ENCODE measurements at regions not wholly inside any gene's neighbourhood (a gene's known extent, or its start where the extent isn't known, plus 50 kb on each side); places are given as distances from the start of the nearest gene placed in this dataset.

DNA sequence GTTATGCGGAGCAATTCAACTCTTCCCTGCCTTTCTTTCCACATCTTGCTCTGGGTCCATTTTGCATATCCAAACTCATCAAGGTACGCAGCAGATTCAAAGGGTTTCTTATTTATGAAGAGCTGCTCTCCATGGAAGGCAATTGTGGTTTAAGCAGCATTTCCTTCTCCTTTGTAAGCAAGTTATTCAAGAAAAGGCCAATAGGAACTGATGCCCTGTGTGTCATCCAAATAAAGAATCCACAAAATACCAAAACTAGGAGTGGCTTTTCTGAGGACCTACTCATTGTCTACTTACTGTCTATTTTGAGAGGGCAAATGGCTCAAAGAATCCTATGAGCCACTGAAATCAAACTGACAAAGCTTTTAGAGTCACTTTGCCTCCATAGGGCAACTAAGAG is 253.1 kb downstream of the PTEN start:
- H3K9me3 ChIP-seq (ENCODE audit: low read depth): no peaks in the 10 kb centered on the region
- TF ChIP-seq, protein P1, sequence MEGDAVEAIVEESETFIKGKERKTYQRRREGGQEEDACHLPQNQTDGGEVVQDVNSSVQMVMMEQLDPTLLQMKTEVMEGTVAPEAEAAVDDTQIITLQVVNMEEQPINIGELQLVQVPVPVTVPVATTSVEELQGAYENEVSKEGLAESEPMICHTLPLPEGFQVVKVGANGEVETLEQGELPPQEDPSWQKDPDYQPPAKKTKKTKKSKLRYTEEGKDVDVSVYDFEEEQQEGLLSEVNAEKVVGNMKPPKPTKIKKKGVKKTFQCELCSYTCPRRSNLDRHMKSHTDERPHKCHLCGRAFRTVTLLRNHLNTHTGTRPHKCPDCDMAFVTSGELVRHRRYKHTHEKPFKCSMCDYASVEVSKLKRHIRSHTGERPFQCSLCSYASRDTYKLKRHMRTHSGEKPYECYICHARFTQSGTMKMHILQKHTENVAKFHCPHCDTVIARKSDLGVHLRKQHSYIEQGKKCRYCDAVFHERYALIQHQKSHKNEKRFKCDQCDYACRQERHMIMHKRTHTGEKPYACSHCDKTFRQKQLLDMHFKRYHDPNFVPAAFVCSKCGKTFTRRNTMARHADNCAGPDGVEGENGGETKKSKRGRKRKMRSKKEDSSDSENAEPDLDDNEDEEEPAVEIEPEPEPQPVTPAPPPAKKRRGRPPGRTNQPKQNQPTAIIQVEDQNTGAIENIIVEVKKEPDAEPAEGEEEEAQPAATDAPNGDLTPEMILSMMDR (IDR thresholded peaks at IDR 0.05; ENCODE audit: low read depth, low read length): no peak
- no peaks in the 10 kb centered on the region for H3K27me3 ChIP-seq
- H3K36me3 ChIP-seq: no peaks in the 10 kb centered on the region
- H3K4me1 ChIP-seq (ENCODE audit: low read depth): no peaks in the 10 kb centered on the region
- no peak for DNase-seq (ENCODE audit: low read depth in 1 of 2, low spot score in 1 of 2)
- no peak overlapping the region for H3K27ac ChIP-seq
- H3K4me3 ChIP-seq: no peak overlapping the region

DNA sequence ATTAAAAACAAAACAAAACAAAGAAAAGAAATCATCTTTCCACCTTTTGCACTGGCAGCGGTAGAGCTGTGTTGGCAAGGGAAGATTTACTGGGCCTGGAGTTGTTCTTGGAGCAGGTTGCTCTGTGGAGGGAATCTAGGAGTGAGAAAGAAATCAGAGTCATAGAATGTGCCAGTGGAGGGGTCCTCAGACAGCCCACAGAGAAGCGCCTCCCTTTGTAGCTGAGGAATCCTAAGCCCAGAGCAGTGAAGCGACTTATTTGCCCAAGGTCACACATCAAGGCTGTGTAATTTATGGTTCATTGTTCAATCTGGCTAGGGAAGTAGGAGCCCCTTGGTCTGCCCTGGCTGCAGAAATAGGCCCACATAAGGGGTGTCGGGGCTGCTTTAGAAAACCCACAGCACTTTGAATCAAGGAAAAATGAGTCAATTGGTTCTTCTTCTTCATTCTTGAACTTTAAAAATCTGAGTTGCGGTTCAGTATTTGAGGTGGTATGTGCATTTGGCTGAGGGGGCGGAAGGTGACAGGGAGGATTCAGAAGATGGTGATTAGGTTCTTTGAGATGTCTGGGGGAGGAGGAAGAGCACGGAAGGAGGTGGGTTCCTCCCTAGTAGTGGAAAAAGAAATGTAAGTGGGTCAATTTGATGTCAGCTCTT is 253.7 kb downstream of the PTEN start:
- H3K4me3 ChIP-seq: no peak overlapping the region
- DNase-seq (ENCODE audit: low read depth in 1 of 2, low spot score in 1 of 2): no peak
- H3K4me1 ChIP-seq (ENCODE audit: low read depth): no peaks in the 10 kb centered on the region
- no peaks in the 10 kb centered on the region for H3K9me3 ChIP-seq (ENCODE audit: low read depth)
- no peak overlapping the region for H3K27ac ChIP-seq
- H3K27me3 ChIP-seq: no peaks in the 10 kb centered on the region
- no peaks in the 10 kb centered on the region for H3K36me3 ChIP-seq
- TF ChIP-seq, protein P1 (IDR thresholded peaks at IDR 0.05; ENCODE audit: low read depth, low read length): no peak

DNA sequence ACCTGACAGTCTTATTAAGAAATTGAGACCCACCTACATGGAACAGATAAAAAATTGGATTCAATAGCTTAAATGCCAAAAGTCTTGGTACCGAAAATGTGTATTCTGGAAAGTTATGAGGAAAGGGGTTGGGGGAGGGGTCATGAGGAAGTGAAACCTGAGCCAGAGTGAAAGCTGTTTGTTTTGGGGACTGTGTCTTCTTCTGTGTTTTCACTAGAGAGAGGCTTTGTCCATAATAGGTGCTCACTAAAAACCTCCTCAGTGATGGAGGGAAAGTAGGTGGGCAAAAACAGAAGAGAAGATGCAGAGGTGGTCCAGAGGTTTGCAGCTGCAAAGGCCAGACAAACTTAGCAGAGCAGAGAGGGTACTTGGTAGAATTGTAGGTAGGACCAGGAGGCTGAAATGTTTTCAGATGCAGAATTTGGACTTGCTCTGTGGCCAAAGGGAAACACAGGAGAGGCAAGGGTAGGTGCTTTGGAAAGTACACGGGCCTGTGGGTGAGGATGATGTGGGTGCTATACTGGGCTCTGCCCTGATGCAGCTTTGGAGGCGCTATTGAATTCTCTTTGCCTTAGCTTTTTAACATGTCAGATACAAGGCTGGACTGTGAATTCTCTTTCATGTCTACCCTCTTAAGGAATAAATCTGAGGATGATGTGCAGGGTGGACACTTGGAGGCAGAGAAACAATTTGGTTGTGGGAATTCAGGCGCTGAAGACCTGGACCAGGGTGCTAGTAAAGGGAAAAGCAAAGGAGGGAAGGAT is 254.6 kb downstream of the PTEN start:
- Histone ChIP-seq H3K27me3 (no peaks in the 10 kb centered on the region), H3K4me3 (no peak overlapping the region), H3K27ac (no peak overlapping the region), H3K36me3 (no peaks in the 10 kb centered on the region), H3K4me1 (ENCODE audit: low read depth) (no peaks in the 10 kb centered on the region), H3K9me3 (ENCODE audit: low read depth) (no peaks in the 10 kb centered on the region)
- TF ChIP-seq, protein P1 (IDR thresholded peaks at IDR 0.05; ENCODE audit: low read depth, low read length): peak; percentile 16
- DNase-seq (ENCODE audit: low read depth in 1 of 2, low spot score in 1 of 2): peak in 1 of 2 donors; percentile 45

DNA sequence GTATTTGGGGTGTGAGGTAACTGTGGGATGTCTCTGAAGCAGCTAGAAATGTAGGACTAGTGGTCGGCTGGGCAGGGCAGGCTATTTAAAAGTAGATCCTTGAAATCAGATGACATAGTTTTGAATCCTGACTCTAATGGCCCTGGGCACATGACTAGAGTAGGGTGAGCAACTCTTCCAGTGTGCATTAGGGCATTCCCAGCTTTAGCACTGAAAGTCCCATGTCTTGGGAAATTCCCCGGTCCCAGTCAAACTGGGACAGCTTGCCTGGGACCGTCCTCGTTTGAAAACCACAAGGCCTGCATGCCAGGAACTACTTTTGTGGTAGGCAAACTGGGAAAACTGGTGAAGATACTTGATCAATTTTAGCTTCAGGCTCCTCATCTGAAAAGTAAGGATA is 255.3 kb downstream of the PTEN start:
- no peaks in the 10 kb centered on the region for H3K4me1 ChIP-seq (ENCODE audit: low read depth)
- no peak overlapping the region for H3K27ac ChIP-seq
- H3K36me3 ChIP-seq: no peaks in the 10 kb centered on the region
- no peak for DNase-seq (ENCODE audit: low read depth in 1 of 2, low spot score in 1 of 2)
- no peaks in the 10 kb centered on the region for H3K27me3 ChIP-seq
- no peaks in the 10 kb centered on the region for H3K9me3 ChIP-seq (ENCODE audit: low read depth)
- no peak overlapping the region for H3K4me3 ChIP-seq
- TF ChIP-seq, protein P1 (IDR thresholded peaks at IDR 0.05; ENCODE audit: low read depth, low read length): no peak

DNA sequence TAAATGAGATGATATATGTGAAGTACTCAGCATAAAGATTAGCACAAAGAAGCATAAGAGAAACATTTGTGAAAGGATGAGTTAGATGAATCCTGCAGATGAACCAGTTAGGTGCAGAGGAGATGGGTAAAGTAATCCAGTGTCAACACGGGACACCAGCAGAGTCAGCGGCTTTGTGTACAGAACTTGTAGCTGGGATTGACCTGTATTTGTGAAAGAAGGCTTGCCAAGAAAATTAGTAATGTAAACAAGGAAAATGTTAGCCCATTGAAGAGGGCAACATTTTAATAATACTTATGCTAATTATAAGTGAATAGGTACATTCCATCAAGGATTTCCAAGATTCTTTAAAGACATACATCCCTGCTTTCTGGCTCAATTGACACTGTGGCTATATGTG is 255.7 kb downstream of the PTEN start:
- no peak overlapping the region for H3K4me3 ChIP-seq
- no peaks in the 10 kb centered on the region for H3K4me1 ChIP-seq (ENCODE audit: low read depth)
- H3K9me3 ChIP-seq (ENCODE audit: low read depth): no peaks in the 10 kb centered on the region
- H3K27me3 ChIP-seq: no peaks in the 10 kb centered on the region
- no peaks in the 10 kb centered on the region for H3K36me3 ChIP-seq
- no peak for DNase-seq (ENCODE audit: low read depth in 1 of 2, low spot score in 1 of 2)
- no peak overlapping the region for H3K27ac ChIP-seq
- TF ChIP-seq, protein P1 (IDR thresholded peaks at IDR 0.05; ENCODE audit: low read depth, low read length): no peak
